ENCODE measurements at regions not wholly inside any gene's neighbourhood (a gene's known extent, or its start where the extent isn't known, plus 50 kb on each side); places are given as distances from the start of the nearest gene placed in this dataset.

GRCh38 chr14:79991866-79992265, 219.4 kb downstream of the DIO2 start:
- Histone ChIP-seq H3K9me3 (ENCODE audit: control insufficient read depth in 2 of 3, insufficient read depth in 1 of 3, low read length in 3 of 3) (no peaks in the 10 kb centered on the region), H3K36me3 (ENCODE audit: control insufficient read depth in 2 of 3, insufficient read depth in 3 of 3, low read length in 3 of 3) (no peaks in the 10 kb centered on the region), H3K27ac (ENCODE audit: low read depth in 2 of 2, low read length in 2 of 2) (no peak overlapping the region), H3K4me1 (ENCODE audit: control insufficient read depth in 2 of 3, insufficient read depth in 2 of 3, low read depth in 1 of 3, low read length in 3 of 3) (no peaks in the 10 kb centered on the region), H3K27me3 (ENCODE audit: control insufficient read depth, insufficient read depth, low read length) (no peaks in the 10 kb centered on the region), H3K4me3 (ENCODE audit: low read length in 3 of 3) (no peak overlapping the region), H3K9ac (ENCODE audit: low read length in 3 of 3) (no peak overlapping the region)
- no peak for FAIRE-seq
- intact Hi-C loops (cut with DNase I) = no loop called here
- no peak for TF ChIP-seq CTCF (IDR thresholded peaks at IDR 0.05; ENCODE audit: borderline replicate concordance, extremely low read depth, insufficient read depth)
- no peak for DNase-seq

GRCh38 chr14:79989990-79990389, 221.3 kb downstream of the DIO2 start:
- Histone ChIP-seq H3K27ac (ENCODE audit: low read depth in 2 of 2, low read length in 2 of 2) (no peak overlapping the region), H3K36me3 (ENCODE audit: control insufficient read depth in 2 of 3, insufficient read depth in 3 of 3, low read length in 3 of 3) (no peaks in the 10 kb centered on the region), H3K4me3 (ENCODE audit: low read length in 3 of 3) (no peak overlapping the region), H3K4me1 (ENCODE audit: control insufficient read depth in 2 of 3, insufficient read depth in 2 of 3, low read depth in 1 of 3, low read length in 3 of 3) (no peaks in the 10 kb centered on the region), H3K27me3 (ENCODE audit: control insufficient read depth, insufficient read depth, low read length) (no peaks in the 10 kb centered on the region), H3K9ac (ENCODE audit: low read length in 3 of 3) (no peak overlapping the region), H3K9me3 (ENCODE audit: control insufficient read depth in 2 of 3, insufficient read depth in 1 of 3, low read length in 3 of 3) (no peaks in the 10 kb centered on the region)
- intact Hi-C loops (cut with DNase I) = no loop called here
- DNase-seq (no peak), FAIRE-seq (no peak)
- no peak for TF ChIP-seq CTCF (IDR thresholded peaks at IDR 0.05; ENCODE audit: borderline replicate concordance, extremely low read depth, insufficient read depth)

- no peaks in the 10 kb centered on the region for H3K4me1 ChIP-seq (ENCODE audit: control insufficient read depth in 2 of 3, insufficient read depth in 2 of 3, low read depth in 1 of 3, low read length in 3 of 3)
- H3K27ac ChIP-seq (ENCODE audit: low read depth in 2 of 2, low read length in 2 of 2) = no peak overlapping the region
- TF ChIP-seq CTCF (IDR thresholded peaks at IDR 0.05; ENCODE audit: borderline replicate concordance, extremely low read depth, insufficient read depth) = no peak
- H3K9me3 ChIP-seq (ENCODE audit: control insufficient read depth in 2 of 3, insufficient read depth in 1 of 3, low read length in 3 of 3) = no peaks in the 10 kb centered on the region
- H3K4me3 ChIP-seq (ENCODE audit: low read length in 3 of 3) = no peak overlapping the region
- H3K9ac ChIP-seq (ENCODE audit: low read length in 3 of 3) = no peak overlapping the region
- DNase-seq (no peak), FAIRE-seq (no peak)
- H3K27me3 ChIP-seq (ENCODE audit: control insufficient read depth, insufficient read depth, low read length) = no peaks in the 10 kb centered on the region
- H3K36me3 ChIP-seq (ENCODE audit: control insufficient read depth in 2 of 3, insufficient read depth in 3 of 3, low read length in 3 of 3) = no peaks in the 10 kb centered on the region
- intact Hi-C loops (cut with DNase I) = no loop called here
Observed at GRCh38 chr14:79986251-79986650, 225.1 kb downstream of the DIO2 start.

- Histone ChIP-seq H3K9ac (ENCODE audit: low read length in 3 of 3) (no peak overlapping the region), H3K27ac (ENCODE audit: low read depth in 2 of 2, low read length in 2 of 2) (no peak overlapping the region), H3K9me3 (ENCODE audit: control insufficient read depth in 2 of 3, insufficient read depth in 1 of 3, low read length in 3 of 3) (no peaks in the 10 kb centered on the region), H3K4me1 (ENCODE audit: control insufficient read depth in 2 of 3, insufficient read depth in 2 of 3, low read depth in 1 of 3, low read length in 3 of 3) (no peaks in the 10 kb centered on the region), H3K27me3 (ENCODE audit: control insufficient read depth, insufficient read depth, low read length) (no peaks in the 10 kb centered on the region), H3K4me3 (ENCODE audit: low read length in 3 of 3) (no peak overlapping the region), H3K36me3 (ENCODE audit: control insufficient read depth in 2 of 3, insufficient read depth in 3 of 3, low read length in 3 of 3) (no peaks in the 10 kb centered on the region)
- no peak for DNase-seq
- TF ChIP-seq CTCF (IDR thresholded peaks at IDR 0.05; ENCODE audit: borderline replicate concordance, extremely low read depth, insufficient read depth) = no peak
- FAIRE-seq = no peak
- intact Hi-C loops (cut with DNase I) = no loop called here
Observed at GRCh38 chr14:79972230-79972629, 239.1 kb downstream of the DIO2 start.
